Stimulated activated CD4-positive, alpha-beta T cell treated with anti-CD3 and anti-CD28 coated beads, Interleukin-15, amount 100 ng/mL, for 48 hours (primary cell): ENCODE measurements at regions not wholly inside any gene's neighbourhood (a gene's known extent, or its start where the extent isn't known, plus 50 kb on each side); places are given as distances from the start of the nearest gene placed in this dataset.

Experiments used
- DNase-seq, 2 donors: peaks; one replicate each; pipeline ENCODE4 v3.0.0-alpha.2; 2020; ENCODE audit warnings: low read depth in 2 of 2

- DNase-seq: no peak
These were observed 65.9 kb downstream of the EFNB1 start for GRCh38 chrX:68894513-68895340.

- no peak for DNase-seq
These were observed 65.3 kb downstream of the EFNB1 start for GRCh38 chrX:68894142-68894512.

GRCh38 chrX:68892651-68893050, 63.8 kb downstream of the EFNB1 start:
- DNase-seq: no peak

GRCh38 chrX:68892134-68892533, 63.3 kb downstream of the EFNB1 start:
- no peak for DNase-seq
